ENCODE measurements at regions not wholly inside any gene's neighbourhood (a gene's known extent, or its start where the extent isn't known, plus 50 kb on each side); places are given as distances from the start of the nearest gene placed in this dataset.

DNA sequence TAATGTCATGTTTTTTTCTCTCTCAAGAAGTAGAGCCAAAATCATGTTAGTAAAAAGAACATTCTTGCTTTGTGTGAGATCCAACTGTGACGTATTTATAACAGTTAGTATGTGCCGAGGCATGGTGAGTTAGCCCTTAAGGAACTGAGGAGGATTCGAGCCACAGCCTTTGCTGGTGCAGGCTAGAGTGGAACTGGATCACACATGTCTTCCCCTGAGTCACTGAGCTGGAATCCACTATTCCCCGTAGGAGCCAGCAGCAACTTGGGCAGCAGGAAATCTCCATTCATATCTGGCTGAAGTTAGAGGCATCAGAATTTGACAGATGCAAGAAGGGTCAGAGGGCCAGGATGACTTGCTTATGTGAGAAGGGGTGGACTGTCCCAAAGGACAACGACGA is 144.6 kb upstream of the KIT start:
- TF ChIP-seq POLR2A (IDR thresholded peaks at IDR 0.05) (no peak), POLR2AphosphoS5 (IDR thresholded peaks at IDR 0.05; ENCODE audit: insufficient read depth in 1 of 2, low read depth in 1 of 2) (no peak)
- TF ChIP-seq, protein P1, sequence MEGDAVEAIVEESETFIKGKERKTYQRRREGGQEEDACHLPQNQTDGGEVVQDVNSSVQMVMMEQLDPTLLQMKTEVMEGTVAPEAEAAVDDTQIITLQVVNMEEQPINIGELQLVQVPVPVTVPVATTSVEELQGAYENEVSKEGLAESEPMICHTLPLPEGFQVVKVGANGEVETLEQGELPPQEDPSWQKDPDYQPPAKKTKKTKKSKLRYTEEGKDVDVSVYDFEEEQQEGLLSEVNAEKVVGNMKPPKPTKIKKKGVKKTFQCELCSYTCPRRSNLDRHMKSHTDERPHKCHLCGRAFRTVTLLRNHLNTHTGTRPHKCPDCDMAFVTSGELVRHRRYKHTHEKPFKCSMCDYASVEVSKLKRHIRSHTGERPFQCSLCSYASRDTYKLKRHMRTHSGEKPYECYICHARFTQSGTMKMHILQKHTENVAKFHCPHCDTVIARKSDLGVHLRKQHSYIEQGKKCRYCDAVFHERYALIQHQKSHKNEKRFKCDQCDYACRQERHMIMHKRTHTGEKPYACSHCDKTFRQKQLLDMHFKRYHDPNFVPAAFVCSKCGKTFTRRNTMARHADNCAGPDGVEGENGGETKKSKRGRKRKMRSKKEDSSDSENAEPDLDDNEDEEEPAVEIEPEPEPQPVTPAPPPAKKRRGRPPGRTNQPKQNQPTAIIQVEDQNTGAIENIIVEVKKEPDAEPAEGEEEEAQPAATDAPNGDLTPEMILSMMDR (IDR thresholded peaks at IDR 0.05): no peak
